BE2C (cell line): ENCODE measurements at regions not wholly inside any gene's neighbourhood (a gene's known extent, or its start where the extent isn't known, plus 50 kb on each side); places are given as distances from the start of the nearest gene placed in this dataset.

Source experiments
- DNase-seq: peaks from one replicate; pipeline ENCODE4 v3.0.0-alpha.2; 2020
- H3K27me3 ChIP-seq: fragments of 250-450 bp; sonication (Bioruptor Pico); 2 replicates; pipeline ENCODE4 v1.5.1; 2020; ENCODE audit warnings: mild to moderate bottlenecking
- H3K36me3 ChIP-seq: fragments of 250-450 bp; sonication (Bioruptor Pico); 2 replicates; pipeline ENCODE4 v1.5.1; 2020; ENCODE audit warnings: mild to moderate bottlenecking
- H3K4me1 ChIP-seq: fragments of 250-450 bp; sonication (Bioruptor Pico); 2 replicates; pipeline ENCODE4 v1.5.1; 2020
- H3K4me3 ChIP-seq: 2 replicates; pipeline ENCODE4 v1.5.1; 2011; ENCODE audit warnings: low read depth, low read length
- H3K9me3 ChIP-seq: fragments of 250-450 bp; sonication (Bioruptor Pico); 2 replicates; pipeline ENCODE4 v1.5.1; 2020
- CTCF ChIP-seq: IDR thresholded peaks from 2 replicates; pipeline ENCODE4 v1.5.1; 2012; ENCODE audit warnings: mild to moderate bottlenecking, low read depth, low read length

- no peaks in the 10 kb centered on the region for H3K36me3 ChIP-seq
- TF ChIP-seq CTCF: no peak
- no peaks in the 10 kb centered on the region for H3K9me3 ChIP-seq
- DNase-seq: no peak
- no peaks in the 10 kb centered on the region for H3K4me1 ChIP-seq
- peaks cover 11% of the 10 kb centered on the region for H3K27me3 ChIP-seq
- H3K4me3 ChIP-seq: no peak overlapping the region
These were observed 175.7 kb upstream of the EGLN3 start for GRCh38 chr14:34126586-34126985.

GRCh38 chr14:34124585-34124984 is 173.7 kb upstream of the EGLN3 start:
- Histone ChIP-seq H3K27me3 (peaks cover 11% of the 10 kb centered on the region), H3K36me3 (no peaks in the 10 kb centered on the region), H3K9me3 (no peaks in the 10 kb centered on the region), H3K4me3 (no peak overlapping the region), H3K4me1 (no peaks in the 10 kb centered on the region)
- DNase-seq: no peak
- TF ChIP-seq CTCF: no peak

- H3K36me3 ChIP-seq: no peaks in the 10 kb centered on the region
- no peak for TF ChIP-seq CTCF
- no peak overlapping the region for H3K4me3 ChIP-seq
- no peaks in the 10 kb centered on the region for H3K4me1 ChIP-seq
- H3K9me3 ChIP-seq: no peaks in the 10 kb centered on the region
- peaks cover 11% of the 10 kb centered on the region for H3K27me3 ChIP-seq
- no peak for DNase-seq
These were observed 171.8 kb upstream of the EGLN3 start for GRCh38 chr14:34122650-34123049.

- no peaks in the 10 kb centered on the region for H3K9me3 ChIP-seq
- TF ChIP-seq CTCF: no peak
- no peaks in the 10 kb centered on the region for H3K36me3 ChIP-seq
- H3K4me1 ChIP-seq: no peaks in the 10 kb centered on the region
- DNase-seq: no peak
- no peak overlapping the region for H3K4me3 ChIP-seq
- H3K27me3 ChIP-seq: peaks cover 11% of the 10 kb centered on the region
These were observed 171.2 kb upstream of the EGLN3 start for GRCh38 chr14:34122081-34122480.

GRCh38 chr14:34120185-34120977 is 169.5 kb upstream of the EGLN3 start:
- Histone ChIP-seq H3K36me3 (no peaks in the 10 kb centered on the region), H3K4me1 (no peaks in the 10 kb centered on the region), H3K4me3 (no peak overlapping the region), H3K27me3 (peaks cover 14% of the 10 kb centered on the region), H3K9me3 (no peaks in the 10 kb centered on the region)
- TF ChIP-seq CTCF: no peak
- no peak for DNase-seq

- DNase-seq: no peak
- no peak overlapping the region for H3K4me3 ChIP-seq
- no peaks in the 10 kb centered on the region for H3K36me3 ChIP-seq
- no peaks in the 10 kb centered on the region for H3K4me1 ChIP-seq
- H3K9me3 ChIP-seq: no peaks in the 10 kb centered on the region
- peaks cover 14% of the 10 kb centered on the region for H3K27me3 ChIP-seq
- TF ChIP-seq CTCF: no peak
These were observed 168.4 kb upstream of the EGLN3 start for GRCh38 chr14:34119107-34119858.
